ENCODE measurements at regions not wholly inside any gene's neighbourhood (a gene's known extent, or its start where the extent isn't known, plus 50 kb on each side); places are given as distances from the start of the nearest gene placed in this dataset.

GRCh38 chr6:109296452-109296851 is 85.8 kb downstream of the CD164 start:
- no peak for DNase-seq (ENCODE audit: low read depth, low spot score)
- H3K4me3 ChIP-seq (ENCODE audit: low read length), result no peak overlapping the region

GRCh38 chr6:109295774-109296156 is 86.5 kb downstream of the CD164 start:
- H3K4me3 ChIP-seq (ENCODE audit: low read length), result no peak overlapping the region
- no peak for DNase-seq (ENCODE audit: low read depth, low spot score)

GRCh38 chr6:109295109-109295773 is 87.0 kb downstream of the CD164 start:
- no peak for DNase-seq (ENCODE audit: low read depth, low spot score)
- H3K4me3 ChIP-seq (ENCODE audit: low read length), result no peak overlapping the region

GRCh38 chr6:109292983-109293586 is 89.2 kb downstream of the CD164 start:
- DNase-seq (ENCODE audit: low read depth, low spot score), result no peak

GRCh38 chr6:109292420-109292819 is 89.8 kb downstream of the CD164 start:
- DNase-seq (ENCODE audit: low read depth, low spot score), result no peak
- H3K4me3 ChIP-seq (ENCODE audit: low read length), result no peak overlapping the region

More at GRCh38 chr6:109292983-109293586, 89.2 kb downstream of the CD164 start:
- no peak overlapping the region for H3K4me3 ChIP-seq (ENCODE audit: low read length)

GRCh38 chr6:109291902-109292301 is 90.4 kb downstream of the CD164 start:
- no peak overlapping the region for H3K4me3 ChIP-seq (ENCODE audit: low read length)
- no peak for DNase-seq (ENCODE audit: low read depth, low spot score)

GRCh38 chr6:109290143-109290931 is 91.9 kb downstream of the CD164 start:
- DNase-seq (ENCODE audit: low read depth, low spot score), result no peak
- H3K4me3 ChIP-seq (ENCODE audit: low read length), result no peak overlapping the region

- no peak for DNase-seq (ENCODE audit: low read depth, low spot score)
- no peak overlapping the region for H3K4me3 ChIP-seq (ENCODE audit: low read length)
Observed at GRCh38 chr6:109285366-109285765, 96.9 kb downstream of the CD164 start.

GRCh38 chr6:109284675-109285074 is 97.6 kb downstream of the CD164 start:
- no peak for DNase-seq (ENCODE audit: low read depth, low spot score)
- H3K4me3 ChIP-seq (ENCODE audit: low read length), result no peak overlapping the region

- no peak overlapping the region for H3K4me3 ChIP-seq (ENCODE audit: low read length)
- DNase-seq (ENCODE audit: low read depth, low spot score), result no peak
Observed at GRCh38 chr6:109282756-109283155, 99.5 kb downstream of the CD164 start.

- DNase-seq (ENCODE audit: low read depth, low spot score), result no peak
- H3K4me3 ChIP-seq (ENCODE audit: low read length), result no peak overlapping the region
Observed at GRCh38 chr6:109279628-109280027, 102.6 kb downstream of the CD164 start.

- no peak for DNase-seq (ENCODE audit: low read depth, low spot score)
- H3K4me3 ChIP-seq (ENCODE audit: low read length), result no peak overlapping the region
Observed at GRCh38 chr6:109271622-109272021, 110.6 kb downstream of the CD164 start.

- DNase-seq (ENCODE audit: low read depth, low spot score), result no peak
- H3K4me3 ChIP-seq (ENCODE audit: low read length), result no peak overlapping the region
Observed at GRCh38 chr6:109269953-109270517, 112.2 kb downstream of the CD164 start.

- DNase-seq (ENCODE audit: low read depth, low spot score), result no peak
- H3K4me3 ChIP-seq (ENCODE audit: low read length), result no peak overlapping the region
Observed at GRCh38 chr6:109269057-109269456, 113.2 kb downstream of the CD164 start.

- no peak overlapping the region for H3K4me3 ChIP-seq (ENCODE audit: low read length)
- DNase-seq (ENCODE audit: low read depth, low spot score), result no peak
Observed at GRCh38 chr6:109265530-109265929, 116.7 kb downstream of the CD164 start.

- H3K4me3 ChIP-seq (ENCODE audit: low read length), result no peak overlapping the region
- peak; percentile 57 for DNase-seq (ENCODE audit: low read depth, low spot score)
Observed at GRCh38 chr6:109263873-109264700, 118.2 kb downstream of the CD164 start.

- H3K4me3 ChIP-seq (ENCODE audit: low read length), result no peak overlapping the region
- DNase-seq (ENCODE audit: low read depth, low spot score), result no peak
Observed at GRCh38 chr6:109262261-109262660, 120.0 kb downstream of the CD164 start.

- DNase-seq (ENCODE audit: low read depth, low spot score), result no peak
- H3K4me3 ChIP-seq (ENCODE audit: low read length), result no peak overlapping the region
Observed at GRCh38 chr6:109261811-109262210, 120.5 kb downstream of the CD164 start.

GRCh38 chr6:109260701-109261100 is 121.6 kb downstream of the CD164 start:
- no peak overlapping the region for H3K4me3 ChIP-seq (ENCODE audit: low read length)
- DNase-seq (ENCODE audit: low read depth, low spot score), result no peak

Measured in Jurkat, Clone E6-1 (cell line).